ENCODE measurements at regions not wholly inside any gene's neighbourhood (a gene's known extent, or its start where the extent isn't known, plus 50 kb on each side); places are given as distances from the start of the nearest gene placed in this dataset.
"Not testable (repeated sequence)": the region's sequence is repeated elsewhere in the genome, so short reads cannot be mapped to it uniquely, and the experiment has no call there.

DNA sequence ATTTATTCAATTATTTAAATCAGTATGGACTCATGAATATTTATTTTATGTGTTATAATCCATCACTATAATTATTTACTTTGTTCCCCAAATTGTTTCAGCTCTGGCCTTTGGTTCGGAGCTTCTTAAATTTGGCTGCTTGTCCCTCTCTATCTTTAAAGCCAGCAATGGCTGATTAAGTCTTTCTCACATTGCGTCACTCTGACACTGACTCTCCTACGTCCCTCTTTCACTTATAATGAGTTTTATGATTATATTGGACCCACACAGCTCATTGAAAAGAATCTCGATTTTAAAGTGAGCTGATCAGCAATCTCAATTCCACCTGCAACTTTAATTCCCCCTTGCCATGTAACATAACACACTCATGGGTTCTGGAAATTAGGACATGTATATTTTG, 185.2 kb upstream of the SLC39A10 start:
- no peak for FAIRE-seq
- DNase-seq (ENCODE audit: low spot score in 2 of 2), result no peak

- DNase-seq (ENCODE audit: low spot score in 2 of 2), result no peak
- no peak for FAIRE-seq
Measured at GRCh38 chr2:195471163-195471562, 185.9 kb upstream of the SLC39A10 start.

DNA sequence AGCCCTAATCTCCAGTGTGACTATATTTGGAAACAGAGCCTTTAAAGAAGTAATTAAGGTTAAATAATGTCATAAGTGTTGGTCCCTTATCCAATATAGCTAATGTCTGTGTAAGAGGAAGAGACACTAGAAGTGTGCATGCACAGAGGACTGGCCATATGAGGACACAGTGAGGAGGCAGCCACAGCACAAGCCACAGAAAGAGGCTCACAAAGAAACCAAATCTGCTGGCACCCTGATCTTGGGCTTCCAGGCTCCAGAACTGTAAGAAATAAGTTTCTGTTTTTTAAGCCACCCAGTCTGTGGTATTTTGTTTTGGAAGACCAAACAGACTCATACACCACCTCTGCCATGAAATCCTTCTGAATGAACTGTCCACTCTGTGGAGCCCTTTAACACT, 186.4 kb upstream of the SLC39A10 start:
- FAIRE-seq, result no peak
- no peak for DNase-seq (ENCODE audit: low spot score in 2 of 2)

DNA sequence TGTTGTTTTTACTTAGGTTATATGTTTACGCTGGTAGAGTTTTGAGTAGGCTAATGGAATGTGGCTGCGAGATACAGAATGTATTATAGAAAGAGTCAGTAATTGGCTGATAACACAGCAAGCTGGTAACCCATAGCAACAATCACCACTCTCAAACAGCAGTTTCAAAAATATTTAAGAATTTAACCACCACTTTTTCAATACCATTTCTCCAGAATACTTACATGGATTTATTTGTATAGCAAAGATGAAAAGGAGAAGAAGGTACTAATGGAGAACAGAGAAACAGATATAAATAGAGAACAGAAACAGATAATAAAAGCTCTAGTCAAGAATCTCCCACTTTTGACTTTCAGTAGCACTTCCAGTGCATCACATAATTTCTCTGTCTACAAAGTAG, 188.3 kb upstream of the SLC39A10 start:
- FAIRE-seq, result no peak
- DNase-seq (ENCODE audit: low spot score in 2 of 2), result no peak

GRCh38 chr2:195466427-195466826, 190.6 kb upstream of the SLC39A10 start:
- no peak for FAIRE-seq

DNA sequence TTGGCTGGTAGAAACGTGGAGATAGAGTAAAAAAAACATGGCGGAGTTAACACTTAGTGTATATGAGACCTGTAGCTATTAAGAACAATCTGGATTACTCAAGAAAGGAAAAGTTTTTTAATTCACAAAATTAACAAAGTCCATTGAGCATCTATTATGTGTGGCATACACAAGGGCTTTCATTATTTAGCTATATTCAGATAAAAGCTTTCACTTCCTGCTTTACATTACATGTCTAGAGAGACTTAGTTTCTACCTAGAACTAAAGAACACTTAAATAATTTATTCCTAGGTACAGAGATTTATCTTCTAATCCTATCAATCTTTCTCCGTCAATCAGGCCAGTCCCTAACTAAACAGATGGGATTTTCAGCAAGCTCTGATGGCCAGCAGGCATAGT, 196.0 kb upstream of the SLC39A10 start:
- FAIRE-seq (no peak), DNase-seq (ENCODE audit: low spot score in 2 of 2) (no peak)

More at GRCh38 chr2:195466427-195466826, 190.6 kb upstream of the SLC39A10 start:
- no peak for DNase-seq (ENCODE audit: low spot score in 2 of 2)

- FAIRE-seq (no peak), DNase-seq (ENCODE audit: low spot score in 2 of 2) (no peak)
Measured at GRCh38 chr2:195458936-195459335, 198.1 kb upstream of the SLC39A10 start.

DNA sequence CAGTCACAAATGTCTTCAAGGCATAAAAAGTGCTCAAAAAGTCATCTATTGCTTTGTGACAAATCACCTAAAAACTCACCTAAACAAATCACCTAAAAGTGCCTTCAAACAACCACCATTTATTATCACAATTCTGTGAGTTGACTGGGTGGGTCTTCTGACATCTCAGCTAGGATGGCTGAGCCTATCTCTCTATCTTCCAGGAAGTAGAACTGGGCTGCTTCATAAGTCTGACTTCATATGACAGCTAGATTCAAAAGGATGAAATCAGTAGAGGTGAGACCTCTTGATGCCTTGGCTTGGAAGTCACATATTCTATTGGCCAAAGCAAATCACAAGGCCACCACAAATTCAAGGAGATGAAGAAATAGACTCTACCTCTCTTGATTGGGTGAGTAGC, 199.2 kb upstream of the SLC39A10 start:
- FAIRE-seq (no peak), DNase-seq (ENCODE audit: low spot score in 2 of 2) (no peak)

- DNase-seq (ENCODE audit: low spot score in 2 of 2) (no peak), FAIRE-seq (no peak)
Measured at GRCh38 chr2:195456771-195457170, 200.3 kb upstream of the SLC39A10 start.

DNA sequence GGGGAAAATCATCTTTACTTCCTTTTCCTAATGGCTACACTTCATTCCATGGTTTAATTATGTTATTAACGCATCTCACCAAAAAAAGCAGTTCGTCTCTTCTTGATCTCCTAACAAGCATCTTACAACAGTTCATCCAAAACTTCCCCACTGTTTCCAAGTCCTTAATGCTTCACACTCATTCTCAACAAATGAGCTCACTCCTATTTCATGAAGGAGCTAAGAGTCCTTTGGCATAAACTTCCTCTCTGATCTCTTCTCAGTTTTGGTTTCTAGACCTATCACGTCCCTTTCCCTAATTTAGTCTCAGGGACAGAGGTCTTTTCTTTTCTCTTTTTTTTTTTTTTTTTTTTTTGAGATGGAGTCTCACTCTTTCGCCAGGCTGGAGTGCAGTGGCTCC, 205.9 kb upstream of the SLC39A10 start:
- DNase-seq (ENCODE audit: low spot score in 2 of 2) (no peak), FAIRE-seq (no peak)

- DNase-seq (ENCODE audit: low spot score in 2 of 2) (no peak), FAIRE-seq (no peak)
Measured at GRCh38 chr2:195450552-195451113, 206.4 kb upstream of the SLC39A10 start.

- DNase-seq (ENCODE audit: low spot score in 2 of 2) (no peak), FAIRE-seq (no peak)
Measured at GRCh38 chr2:195447323-195447975, 209.6 kb upstream of the SLC39A10 start.

DNA sequence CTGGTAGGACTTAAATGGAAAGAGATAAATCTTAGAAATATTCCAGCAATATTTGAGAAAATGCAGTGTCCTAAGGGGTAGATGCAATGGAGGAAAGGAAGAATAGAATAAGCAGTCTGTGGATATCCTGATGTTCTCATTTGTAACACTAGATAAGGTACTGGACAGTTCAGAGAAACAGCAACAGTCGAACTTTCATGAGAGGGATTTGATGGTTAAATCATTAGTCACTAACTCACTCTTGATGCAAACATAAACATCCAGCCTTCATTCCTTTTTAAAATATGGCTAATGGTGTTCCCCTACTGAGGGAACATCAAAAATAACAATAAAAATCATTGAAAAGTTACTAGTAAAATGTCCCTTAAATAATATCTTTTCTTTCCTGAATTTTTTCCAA, 211.4 kb upstream of the SLC39A10 start:
- FAIRE-seq (no peak), DNase-seq (ENCODE audit: low spot score in 2 of 2) (no peak)

DNA sequence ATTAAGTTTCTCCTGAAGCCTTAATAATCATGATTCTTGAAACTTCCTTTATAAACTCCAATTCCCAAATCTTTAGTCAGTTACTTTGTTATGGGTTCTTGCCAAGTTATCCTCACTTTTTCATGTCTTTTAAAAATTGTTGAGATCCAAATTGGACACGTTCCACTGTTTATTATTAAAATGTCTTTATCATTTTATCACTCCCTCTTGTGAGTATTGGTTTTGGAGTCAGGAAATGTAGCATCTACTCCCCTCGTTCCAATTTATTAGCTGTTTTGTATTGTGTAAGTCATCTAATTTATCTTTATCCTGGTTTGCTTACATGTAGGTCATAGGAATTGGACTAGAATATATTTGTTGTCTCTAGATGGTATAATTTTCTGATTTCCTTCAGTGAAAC, 213.1 kb upstream of the SLC39A10 start:
- DNase-seq (ENCODE audit: low spot score in 2 of 2), result no peak
- FAIRE-seq, result no peak

- DNase-seq (ENCODE audit: low spot score in 2 of 2) (no peak), FAIRE-seq (no peak)
Measured at GRCh38 chr2:195442458-195443175, 214.4 kb upstream of the SLC39A10 start.

- DNase-seq (ENCODE audit: low spot score in 2 of 2) (no peak), FAIRE-seq (no peak)
Measured at GRCh38 chr2:195438692-195439091, 218.3 kb upstream of the SLC39A10 start.

- no peak for DNase-seq (ENCODE audit: low spot score in 2 of 2)
- no peak for FAIRE-seq
Measured at GRCh38 chr2:195437521-195437920, 219.5 kb upstream of the SLC39A10 start.

- DNase-seq (ENCODE audit: low spot score in 2 of 2), result no peak
- FAIRE-seq, result no peak
Measured at GRCh38 chr2:195434346-195434745, 222.7 kb upstream of the SLC39A10 start.

- not testable (repeated sequence) for FAIRE-seq; DNase-seq (ENCODE audit: low spot score in 2 of 2)
Measured at GRCh38 chr2:195433729-195434128, 223.3 kb upstream of the SLC39A10 start.

- FAIRE-seq, result no peak
- no peak for DNase-seq (ENCODE audit: low spot score in 2 of 2)
Measured at GRCh38 chr2:195428673-195429072, 228.4 kb upstream of the SLC39A10 start.

- FAIRE-seq (no peak), DNase-seq (ENCODE audit: low spot score in 2 of 2) (no peak)
Measured at GRCh38 chr2:195425328-195425727, 231.7 kb upstream of the SLC39A10 start.

DNA sequence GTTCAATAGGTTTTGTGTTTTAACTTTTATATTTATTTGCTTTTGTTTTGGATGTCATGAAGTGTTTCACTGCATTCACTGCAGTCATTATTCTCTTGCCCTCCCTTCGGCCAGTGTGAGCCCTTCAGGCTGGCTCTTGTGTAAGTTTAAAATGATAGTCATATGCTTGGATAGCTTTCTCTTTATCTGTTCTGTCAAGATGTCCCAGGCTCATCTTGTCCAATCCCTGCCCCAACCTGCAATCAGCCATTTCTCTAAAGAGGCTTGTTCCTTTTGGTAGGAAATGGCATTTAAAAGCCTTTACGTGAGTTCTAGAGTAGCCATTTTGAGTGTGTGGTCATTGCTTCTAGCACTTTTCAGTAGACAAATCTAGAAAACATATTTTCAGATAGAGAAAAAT, 238.0 kb upstream of the SLC39A10 start:
- DNase-seq (ENCODE audit: low spot score in 2 of 2), result no peak

More for the DNA sequence above, 238.0 kb upstream of the SLC39A10 start:
- no peak for FAIRE-seq
